GM10248 (cell line): ENCODE measurements at regions not wholly inside any gene's neighbourhood (a gene's known extent, or its start where the extent isn't known, plus 50 kb on each side); places are given as distances from the start of the nearest gene placed in this dataset.

Experiments used
- CTCF ChIA-PET: fragments of 300-600 bp; sonication (Branson Sonifier 250); formaldehyde crosslinking; extraction: SDS; loops from one replicate; lab custom pipeline; 2021; ENCODE audit warnings: antibody characterized with exemption; lab: Yijun Ruan, JAX
- POLR2A ChIA-PET: fragments of 350-650 bp; sonication (Branson Sonifier 250); formaldehyde crosslinking; extraction: SDS; loops from one replicate; lab custom pipeline; 2020; ENCODE audit warnings: antibody characterized with exemption; lab: Yijun Ruan, JAX
- DNase-seq: peaks from one replicate; pipeline ENCODE4 v3.0.0; 2012; ENCODE audit errors: extremely low spot score
- TF ChIP-seq, protein P1 (sequence below): IDR thresholded peaks from 2 replicates; pipeline ENCODE4 v1.5.1; 2012; ENCODE audit warnings: mild to moderate bottlenecking, low read depth; ENCODE audit errors: extremely low read depth, missing control alignments, control extremely low read depth

DNA sequence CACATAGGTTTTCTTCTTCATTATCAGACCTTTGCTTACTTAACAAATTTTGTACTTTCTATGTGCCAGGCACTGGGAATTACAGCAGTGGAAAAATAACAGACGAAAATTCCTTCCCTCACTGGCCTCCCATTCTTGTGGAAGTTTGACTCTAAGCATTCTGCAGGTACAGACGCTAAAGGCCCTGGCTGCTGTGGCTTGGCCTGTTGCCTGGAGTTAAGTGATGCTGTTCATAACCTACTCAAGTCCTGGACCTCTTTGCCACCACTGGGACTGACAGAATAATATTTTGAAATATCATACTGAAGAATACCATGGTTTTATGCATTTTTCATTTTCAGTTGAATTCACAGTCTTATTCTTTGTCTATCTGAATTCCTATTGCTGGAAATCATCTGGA is 97.3 kb upstream of the SPATA31C2 start:
- ChIA-PET CTCF (no interaction called here), POLR2A (no interaction called here)
- TF ChIP-seq, protein P1, sequence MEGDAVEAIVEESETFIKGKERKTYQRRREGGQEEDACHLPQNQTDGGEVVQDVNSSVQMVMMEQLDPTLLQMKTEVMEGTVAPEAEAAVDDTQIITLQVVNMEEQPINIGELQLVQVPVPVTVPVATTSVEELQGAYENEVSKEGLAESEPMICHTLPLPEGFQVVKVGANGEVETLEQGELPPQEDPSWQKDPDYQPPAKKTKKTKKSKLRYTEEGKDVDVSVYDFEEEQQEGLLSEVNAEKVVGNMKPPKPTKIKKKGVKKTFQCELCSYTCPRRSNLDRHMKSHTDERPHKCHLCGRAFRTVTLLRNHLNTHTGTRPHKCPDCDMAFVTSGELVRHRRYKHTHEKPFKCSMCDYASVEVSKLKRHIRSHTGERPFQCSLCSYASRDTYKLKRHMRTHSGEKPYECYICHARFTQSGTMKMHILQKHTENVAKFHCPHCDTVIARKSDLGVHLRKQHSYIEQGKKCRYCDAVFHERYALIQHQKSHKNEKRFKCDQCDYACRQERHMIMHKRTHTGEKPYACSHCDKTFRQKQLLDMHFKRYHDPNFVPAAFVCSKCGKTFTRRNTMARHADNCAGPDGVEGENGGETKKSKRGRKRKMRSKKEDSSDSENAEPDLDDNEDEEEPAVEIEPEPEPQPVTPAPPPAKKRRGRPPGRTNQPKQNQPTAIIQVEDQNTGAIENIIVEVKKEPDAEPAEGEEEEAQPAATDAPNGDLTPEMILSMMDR = no peak
- no peak for DNase-seq

DNA sequence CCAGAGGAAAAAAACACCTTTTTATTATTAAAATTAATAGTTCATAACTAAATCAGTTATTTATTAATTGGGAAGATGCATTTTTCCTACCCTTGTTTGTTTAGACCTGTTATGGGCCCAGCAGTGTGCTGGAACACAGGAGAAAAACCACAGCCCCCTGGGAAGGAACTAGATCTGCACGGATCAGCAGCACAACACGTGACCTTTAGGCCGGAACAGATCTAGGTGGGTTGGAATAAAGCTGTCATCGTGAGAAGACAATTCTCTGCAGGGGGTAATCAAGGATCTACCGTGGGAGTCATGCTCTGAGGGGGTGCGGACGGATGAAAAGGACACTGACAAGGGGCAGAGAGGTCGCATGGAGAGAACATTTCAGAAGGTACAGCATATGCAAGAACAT is 95.8 kb upstream of the SPATA31C2 start:
- TF ChIP-seq, protein P1 = no peak
- POLR2A ChIA-PET = no interaction called here

DNA sequence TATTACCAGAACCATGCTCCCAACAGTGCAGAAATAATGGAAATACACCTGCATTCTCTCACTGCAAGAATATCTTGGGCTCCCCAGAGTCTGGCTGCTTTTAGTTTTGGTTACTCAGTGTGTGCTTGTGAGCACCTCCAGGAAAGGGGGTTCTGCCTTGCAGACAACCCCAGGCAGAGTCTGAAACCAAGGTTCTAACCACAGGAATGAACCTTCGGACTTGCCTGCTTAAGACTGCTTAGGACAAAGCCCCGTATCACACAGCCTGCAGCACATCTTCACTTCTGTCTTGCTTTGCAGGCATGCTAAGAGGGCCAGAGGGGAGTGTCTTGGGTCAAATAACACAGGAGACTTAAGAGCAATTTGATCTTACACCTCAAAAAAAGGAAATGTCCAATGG is 94.8 kb upstream of the SPATA31C2 start:
- TF ChIP-seq, protein P1 = no peak
- no peak for DNase-seq
- ChIA-PET CTCF (no interaction called here), POLR2A (no interaction called here)

More for the DNA sequence above, 95.8 kb upstream of the SPATA31C2 start:
- no peak for DNase-seq
- CTCF ChIA-PET = no interaction called here

DNA sequence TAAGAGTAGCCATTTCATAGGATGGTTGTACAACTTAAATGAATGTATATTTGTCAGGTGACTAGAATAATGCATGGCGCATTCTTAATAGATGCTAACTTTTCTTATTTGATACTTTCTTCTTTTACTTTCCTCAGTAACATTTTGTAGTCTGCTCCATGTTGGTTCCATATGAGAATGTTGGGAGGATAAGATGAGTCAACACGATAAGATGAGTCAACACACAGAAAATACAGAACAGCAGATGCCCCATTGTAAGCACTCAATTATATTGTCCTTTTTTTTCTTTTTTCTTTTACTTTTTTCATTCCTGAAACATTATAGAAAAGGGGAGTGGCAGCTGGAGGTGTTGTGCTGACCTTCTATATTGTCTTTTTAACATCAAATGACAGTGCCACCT is 92.3 kb upstream of the SPATA31C2 start:
- ChIA-PET CTCF (no interaction called here), POLR2A (no interaction called here)
- DNase-seq = no peak
- TF ChIP-seq, protein P1 = no peak

DNA sequence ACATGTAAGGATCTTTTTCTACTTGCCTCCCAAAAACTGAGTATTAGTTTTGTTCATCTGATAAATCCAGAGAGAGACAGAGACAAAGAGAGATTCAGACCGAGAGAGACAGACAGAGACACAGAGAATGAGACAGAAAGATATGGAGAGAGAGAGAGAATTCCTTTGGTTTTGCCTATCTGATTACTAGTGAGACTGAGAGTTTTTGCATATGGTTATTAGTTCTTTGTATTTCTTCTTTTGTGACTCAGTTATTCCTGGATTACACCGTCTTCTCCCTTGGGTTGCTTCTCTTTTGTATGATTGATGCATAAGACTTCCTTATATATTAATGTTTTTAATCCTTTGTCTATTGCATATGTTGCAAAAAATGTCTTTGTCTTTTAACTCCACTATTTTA is 91.2 kb upstream of the SPATA31C2 start:
- ChIA-PET CTCF (no interaction called here), POLR2A (no interaction called here)
- TF ChIP-seq, protein P1 = no peak
- no peak for DNase-seq

DNA sequence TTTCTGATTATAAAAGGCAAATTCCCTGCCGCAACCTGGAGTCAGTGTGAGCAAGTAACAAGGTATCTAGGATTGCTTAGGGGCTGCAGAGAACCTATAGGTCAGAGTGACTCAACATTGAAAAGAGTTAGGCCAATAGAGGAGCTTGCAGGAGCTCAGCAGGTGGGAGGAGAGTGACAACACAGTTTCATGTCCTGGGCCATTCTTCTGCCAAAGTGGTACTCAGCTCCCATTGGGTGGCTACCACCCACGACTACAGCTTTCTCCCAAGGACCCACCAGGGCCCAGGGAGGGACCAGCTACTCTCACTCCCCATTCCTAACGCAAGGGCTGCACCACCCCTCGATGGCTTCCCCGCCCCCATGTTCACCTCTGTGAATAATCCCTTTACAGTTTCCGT is 86.7 kb upstream of the SPATA31C2 start:
- TF ChIP-seq, protein P1 = no peak
- CTCF ChIA-PET = no interaction called here
- DNase-seq = no peak
- POLR2A ChIA-PET = no interaction called here

DNA sequence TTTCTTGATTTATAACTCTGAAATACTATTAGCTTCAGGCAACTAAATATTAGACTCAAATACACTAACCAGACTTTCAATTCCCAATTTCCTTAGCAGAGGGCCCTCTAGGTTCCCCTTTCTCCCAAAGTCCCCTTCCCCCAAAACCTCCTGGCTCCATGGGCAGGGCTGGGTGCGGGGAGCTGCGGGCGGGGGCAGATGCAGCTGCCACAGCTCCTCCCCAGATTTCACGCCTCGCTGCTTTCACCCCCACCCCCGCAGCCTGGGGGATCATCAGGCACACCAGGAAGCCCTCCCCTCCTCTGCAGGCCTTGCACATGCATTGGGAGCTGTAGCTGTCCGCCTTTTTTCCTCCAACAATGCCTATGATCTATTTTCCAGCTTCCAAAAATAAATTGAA is 82.8 kb upstream of the SPATA31C2 start:
- TF ChIP-seq, protein P1 = no peak
- CTCF ChIA-PET = no interaction called here
- POLR2A ChIA-PET = no interaction called here
- no peak for DNase-seq
